ENCODE measurements at regions not wholly inside any gene's neighbourhood (a gene's known extent, or its start where the extent isn't known, plus 50 kb on each side); places are given as distances from the start of the nearest gene placed in this dataset.

GRCh38 chr20:52746190-52746589 is 226.0 kb upstream of the TSHZ2 start:
- TF ChIP-seq DPF2 (IDR thresholded peaks at IDR 0.05) (no peak), ZBED1 (IDR thresholded peaks at IDR 0.05; ENCODE audit: borderline replicate concordance) (no peak), GATAD2B (conservative IDR thresholded peaks at IDR 0.05; ENCODE audit: low read depth) (no peak), SUZ12 (IDR thresholded peaks at IDR 0.05; ENCODE audit: unreplicated experiment) (no peak), FOS (IDR thresholded peaks at IDR 0.05; ENCODE audit: borderline replicate concordance, extremely low read depth, insufficient read length) (no peak), CEBPZ (IDR thresholded peaks at IDR 0.05; ENCODE audit: low read depth, low read length) (no peak), ZNF274 (IDR thresholded peaks at IDR 0.05; ENCODE audit: insufficient read depth, insufficient read length) (no peak), RCOR1 (conservative IDR thresholded peaks at IDR 0.05; ENCODE audit: low read depth, low read length) (no peak), POLR2AphosphoS2 (IDR thresholded peaks at IDR 0.05; ENCODE audit: low read depth, low read length) (no peak), ESRRA (IDR thresholded peaks at IDR 0.05; ENCODE audit: low read length) (no peak), MTA3 (IDR thresholded peaks at IDR 0.05; ENCODE audit: borderline replicate concordance, low read length) (no peak), YY1 (IDR thresholded peaks at IDR 0.05; ENCODE audit: low read depth, low read length) (no peak)
- TF ChIP-seq, protein P1, sequence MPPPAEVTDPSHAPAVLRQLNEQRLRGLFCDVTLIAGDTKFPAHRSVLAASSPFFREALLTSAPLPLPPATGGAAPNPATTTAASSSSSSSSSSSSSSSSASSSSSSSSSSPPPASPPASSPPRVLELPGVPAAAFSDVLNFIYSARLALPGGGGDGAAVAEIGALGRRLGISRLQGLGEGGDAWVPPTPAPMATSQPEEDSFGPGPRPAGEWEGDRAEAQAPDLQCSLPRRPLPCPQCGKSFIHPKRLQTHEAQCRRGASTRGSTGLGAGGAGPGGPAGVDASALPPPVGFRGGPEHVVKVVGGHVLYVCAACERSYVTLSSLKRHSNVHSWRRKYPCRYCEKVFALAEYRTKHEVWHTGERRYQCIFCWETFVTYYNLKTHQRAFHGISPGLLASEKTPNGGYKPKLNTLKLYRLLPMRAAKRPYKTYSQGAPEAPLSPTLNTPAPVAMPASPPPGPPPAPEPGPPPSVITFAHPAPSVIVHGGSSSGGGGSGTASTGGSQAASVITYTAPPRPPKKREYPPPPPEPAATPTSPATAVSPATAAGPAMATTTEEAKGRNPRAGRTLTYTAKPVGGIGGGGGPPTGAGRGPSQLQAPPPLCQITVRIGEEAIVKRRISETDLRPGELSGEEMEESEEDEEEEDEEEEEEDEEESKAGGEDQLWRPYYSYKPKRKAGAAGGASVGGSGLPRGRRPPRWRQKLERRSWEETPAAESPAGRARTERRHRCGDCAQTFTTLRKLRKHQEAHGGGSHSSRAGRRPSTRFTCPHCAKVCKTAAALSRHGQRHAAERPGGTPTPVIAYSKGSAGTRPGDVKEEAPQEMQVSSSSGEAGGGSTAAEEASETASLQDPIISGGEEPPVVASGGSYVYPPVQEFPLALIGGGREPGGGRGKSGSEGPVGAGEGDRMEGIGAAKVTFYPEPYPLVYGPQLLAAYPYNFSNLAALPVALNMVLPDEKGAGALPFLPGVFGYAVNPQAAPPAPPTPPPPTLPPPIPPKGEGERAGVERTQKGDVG (CRISPR knock-in tag; IDR thresholded peaks at IDR 0.05): no peak
- in situ Hi-C loops (cut with MboI): no loop called here
- intact Hi-C loops (cut with micrococcal nuclease; ENCODE audit: unreplicated experiment): loop anchor here (2.0 kb wide), 1 partner anchor 471 kb away; no protein-coding TSS in a partner anchor
- no TSS peak for BruUV-seq (replicated peaks)
- Histone ChIP-seq H3K4me2 (ENCODE audit: control insufficient read depth, insufficient read depth) (no peak overlapping the region), H3K9me3 (replicated peaks; ENCODE audit: control insufficient read depth, insufficient read depth, low read length) (no peaks in the 10 kb centered on the region), H4K20me1 (ENCODE audit: control insufficient read depth, insufficient read depth) (no peaks in the 10 kb centered on the region), H3K9ac (ENCODE audit: control insufficient read depth, insufficient read depth, low read length) (no peak overlapping the region), H3K27me3 (replicated peaks in 1 of 2; ENCODE audit: control insufficient read depth in 2 of 2, insufficient read depth in 2 of 2, low read length in 1 of 2) (no peaks in the 10 kb centered on the region), H2AFZ (ENCODE audit: control insufficient read depth, low read depth, low read length) (no peak overlapping the region), H3K79me2 (ENCODE audit: control insufficient read depth, insufficient read depth, low read length) (no peaks in the 10 kb centered on the region), H3K36me3 (ENCODE audit: control insufficient read depth in 2 of 2, insufficient read depth in 2 of 2, low read length in 1 of 2) (no peaks in the 10 kb centered on the region), H3K27ac (ENCODE audit: control insufficient read depth, insufficient read depth) (no peak overlapping the region), H3K4me1 (ENCODE audit: control insufficient read depth, insufficient read depth, low read length) (no peaks in the 10 kb centered on the region), H3K4me3 (no peak overlapping the region)
- 63% methylated on average over 6 of the region's 6 CpGs for WGBS (ENCODE audit: insufficient coverage, insufficient replicate concordance, low lambda C conversion rate, missing lambda C conversion rate)
- no peak for DNase-seq (ENCODE audit: low read depth, low spot score)
- CTCF ChIA-PET: no interaction called here
- FAIRE-seq: no peak
- POLR2A ChIA-PET: no interaction called here
- no peak for ATAC-seq
- RAD21 ChIA-PET (ENCODE audit: unreplicated experiment): no interaction called here
- SMC1A ChIA-PET (ENCODE audit: uncharacterized antibody, unreplicated experiment): no interaction called here

Data from GM12878 (cell line).